GM23338 (cell line): ENCODE measurements at regions not wholly inside any gene's neighbourhood (a gene's known extent, or its start where the extent isn't known, plus 50 kb on each side); places are given as distances from the start of the nearest gene placed in this dataset.

Experiments used
- ATAC-seq: fragments of 200-7000 bp; cut with Tn5 transposase; 3 replicates; pipeline ENCODE4 v1.9.1; 2020
- DNase-seq: peaks from one replicate; pipeline ENCODE4 v3.0.0-alpha.2; 2015; ENCODE audit warnings: low spot score
- H2AFZ ChIP-seq: fragments of 200-600 bp; sonication (generic); 2 replicates; pipeline ENCODE4 v1.8.0; 2016; ENCODE audit warnings: antibody characterized with exemption, mild to moderate bottlenecking, moderate library complexity
- H3F3A ChIP-seq: fragments of 200-600 bp; sonication (generic); replicated peaks from 2 replicates; pipeline ENCODE4 v1.8.0; 2017; ENCODE audit warnings: antibody characterized with exemption, mixed run types, low read depth
- H3K27ac ChIP-seq: fragments of 200-600 bp; sonication (generic); 2 replicates; pipeline ENCODE4 v1.6.1; 2016; ENCODE audit warnings: low read depth
- H3K27me3 ChIP-seq: fragments of 200-600 bp; sonication (generic); 2 replicates; pipeline ENCODE4 v1.8.0; 2016; ENCODE audit warnings: mild to moderate bottlenecking, mixed run types, moderate library complexity; ENCODE audit not compliant: insufficient read depth
- H3K36me3 ChIP-seq: fragments of 200-600 bp; sonication (generic); 2 replicates; pipeline ENCODE4 v1.8.0; 2016; ENCODE audit warnings: mild to moderate bottlenecking; ENCODE audit not compliant: insufficient read depth
- H3K4me1 ChIP-seq: fragments of 200-600 bp; sonication (generic); 2 replicates; pipeline ENCODE4 v1.8.0; 2016; ENCODE audit warnings: mild to moderate bottlenecking, moderate library complexity; ENCODE audit not compliant: insufficient read depth
- H3K4me2 ChIP-seq: fragments of 200-600 bp; sonication (generic); 2 replicates; pipeline ENCODE4 v1.7.1; 2017; ENCODE audit warnings: mixed run types
- H3K4me3 ChIP-seq: fragments of 200-600 bp; sonication (generic); 2 replicates; pipeline ENCODE4 v1.6.1; 2016; ENCODE audit warnings: mixed run types
- H3K79me2 ChIP-seq: fragments of 200-600 bp; sonication (generic); replicated peaks from 2 replicates; pipeline ENCODE4 v1.8.0; 2017; ENCODE audit warnings: mild to moderate bottlenecking; ENCODE audit not compliant: insufficient read depth
- H3K9me2 ChIP-seq: fragments of 200-600 bp; sonication (generic); 2 replicates; pipeline ENCODE4 v1.8.0; 2017; ENCODE audit not compliant: insufficient read depth
- H4K20me1 ChIP-seq: fragments of 200-600 bp; sonication (generic); replicated peaks from 2 replicates; pipeline ENCODE4 v1.8.0; 2017; ENCODE audit warnings: mild to moderate bottlenecking; ENCODE audit not compliant: insufficient read depth
- H3K27ac Mint-ChIP-seq: 2 replicates; pipeline ENCODE4 v1.8.0; 2020; ENCODE audit warnings: inconsistent platforms, mild to moderate bottlenecking, moderate library complexity, mixed read lengths
- H3K27me3 Mint-ChIP-seq: 3 replicates; pipeline ENCODE4 v1.8.0; 2022; ENCODE audit warnings: low read depth, mild to moderate bottlenecking, moderate library complexity, mixed read lengths, inconsistent platforms; ENCODE audit not compliant: insufficient read depth, poor library complexity
- H3K36me3 Mint-ChIP-seq: 3 replicates; pipeline ENCODE4 v1.8.0; 2021; ENCODE audit warnings: low read depth, mild to moderate bottlenecking, inconsistent platforms, moderate library complexity, mixed read lengths
- H3K4me1 Mint-ChIP-seq: 3 replicates; pipeline ENCODE4 v1.8.0; 2020; ENCODE audit warnings: mild to moderate bottlenecking, inconsistent platforms, mixed read lengths
- H3K4me3 Mint-ChIP-seq: 3 replicates; pipeline ENCODE4 v1.8.0; 2021; ENCODE audit warnings: moderate library complexity, mild to moderate bottlenecking, inconsistent platforms, mixed read lengths
- H3K9me3 Mint-ChIP-seq: 3 replicates; pipeline ENCODE4 v1.8.0; 2020; ENCODE audit warnings: moderate library complexity, mild to moderate bottlenecking, inconsistent platforms, mixed read lengths
- CREB1 ChIP-seq: fragments of 250-450 bp; sonication (Bioruptor Pico); IDR thresholded peaks from 2 replicates; pipeline ENCODE4 v1.5.0; 2020; ENCODE audit warnings: low read depth, mild to moderate bottlenecking, moderate library complexity
- CTCF ChIP-seq, 2 experiments: fragments of 200-600 bp in 1 of 2; sonication (generic) in 1 of 2; conservative IDR thresholded peaks; 2 replicates each; pipeline versions ENCODE4 v1.5.1 to v1.6.1; 2016 to 2017; ENCODE audit warnings: antibody characterized with exemption in 2 of 2, low read depth in 2 of 2, mild to moderate bottlenecking in 2 of 2, moderate library complexity in 1 of 2
- ETS1 ChIP-seq: IDR thresholded peaks from 2 replicates; pipeline ENCODE4 v1.6.1; 2016; ENCODE audit warnings: antibody characterized with exemption
- EZH2phosphoT487 ChIP-seq: fragments of 200-600 bp; sonication (generic); IDR thresholded peaks from one replicate; pipeline ENCODE4 v1.8.1; 2018; ENCODE audit warnings: antibody characterized with exemption; ENCODE audit not compliant: unreplicated experiment
- NANOG ChIP-seq: IDR thresholded peaks from 2 replicates; pipeline ENCODE4 v1.6.1; 2016; ENCODE audit warnings: antibody characterized with exemption, borderline replicate concordance
- STAT1 ChIP-seq: IDR thresholded peaks from one replicate; pipeline ENCODE4 v1.6.1; 2016; ENCODE audit warnings: antibody characterized with exemption; ENCODE audit not compliant: unreplicated experiment
- TF ChIP-seq, protein P1 (sequence below): fragments of 250-450 bp; sonication (Bioruptor Pico); IDR thresholded peaks from 2 replicates; pipeline ENCODE4 v1.5.0; 2020; ENCODE audit warnings: mild to moderate bottlenecking, moderate library complexity

GRCh38 chr1:216855810-216856209 lies 132.6 kb upstream of the ESRRG start:
- Mint-ChIP-seq H3K4me1 (peaks cover 38% of the 10 kb centered on the region), H3K27me3 (no peaks in the 10 kb centered on the region), H3K9me3 (no peaks in the 10 kb centered on the region), H3K4me3 (no peak overlapping the region), H3K36me3 (no peaks in the 10 kb centered on the region), H3K27ac (peak overlapping the region; percentile 62)
- H3K4me2 ChIP-seq = peak overlapping the region; percentile 19; the same call in 1 of the 2 replicates
- no peak overlapping the region for H2AFZ ChIP-seq
- H4K20me1 ChIP-seq = no peaks in the 10 kb centered on the region
- H3K27me3 ChIP-seq = no peaks in the 10 kb centered on the region
- peak overlapping the region; percentile 72; the same call in 1 of the 2 replicates for H3K27ac ChIP-seq
- H3F3A ChIP-seq = no peaks in the 10 kb centered on the region
- peaks cover 27% of the 10 kb centered on the region for H3K4me1 ChIP-seq
- H3K36me3 ChIP-seq = no peaks in the 10 kb centered on the region
- TF ChIP-seq, protein P1, sequence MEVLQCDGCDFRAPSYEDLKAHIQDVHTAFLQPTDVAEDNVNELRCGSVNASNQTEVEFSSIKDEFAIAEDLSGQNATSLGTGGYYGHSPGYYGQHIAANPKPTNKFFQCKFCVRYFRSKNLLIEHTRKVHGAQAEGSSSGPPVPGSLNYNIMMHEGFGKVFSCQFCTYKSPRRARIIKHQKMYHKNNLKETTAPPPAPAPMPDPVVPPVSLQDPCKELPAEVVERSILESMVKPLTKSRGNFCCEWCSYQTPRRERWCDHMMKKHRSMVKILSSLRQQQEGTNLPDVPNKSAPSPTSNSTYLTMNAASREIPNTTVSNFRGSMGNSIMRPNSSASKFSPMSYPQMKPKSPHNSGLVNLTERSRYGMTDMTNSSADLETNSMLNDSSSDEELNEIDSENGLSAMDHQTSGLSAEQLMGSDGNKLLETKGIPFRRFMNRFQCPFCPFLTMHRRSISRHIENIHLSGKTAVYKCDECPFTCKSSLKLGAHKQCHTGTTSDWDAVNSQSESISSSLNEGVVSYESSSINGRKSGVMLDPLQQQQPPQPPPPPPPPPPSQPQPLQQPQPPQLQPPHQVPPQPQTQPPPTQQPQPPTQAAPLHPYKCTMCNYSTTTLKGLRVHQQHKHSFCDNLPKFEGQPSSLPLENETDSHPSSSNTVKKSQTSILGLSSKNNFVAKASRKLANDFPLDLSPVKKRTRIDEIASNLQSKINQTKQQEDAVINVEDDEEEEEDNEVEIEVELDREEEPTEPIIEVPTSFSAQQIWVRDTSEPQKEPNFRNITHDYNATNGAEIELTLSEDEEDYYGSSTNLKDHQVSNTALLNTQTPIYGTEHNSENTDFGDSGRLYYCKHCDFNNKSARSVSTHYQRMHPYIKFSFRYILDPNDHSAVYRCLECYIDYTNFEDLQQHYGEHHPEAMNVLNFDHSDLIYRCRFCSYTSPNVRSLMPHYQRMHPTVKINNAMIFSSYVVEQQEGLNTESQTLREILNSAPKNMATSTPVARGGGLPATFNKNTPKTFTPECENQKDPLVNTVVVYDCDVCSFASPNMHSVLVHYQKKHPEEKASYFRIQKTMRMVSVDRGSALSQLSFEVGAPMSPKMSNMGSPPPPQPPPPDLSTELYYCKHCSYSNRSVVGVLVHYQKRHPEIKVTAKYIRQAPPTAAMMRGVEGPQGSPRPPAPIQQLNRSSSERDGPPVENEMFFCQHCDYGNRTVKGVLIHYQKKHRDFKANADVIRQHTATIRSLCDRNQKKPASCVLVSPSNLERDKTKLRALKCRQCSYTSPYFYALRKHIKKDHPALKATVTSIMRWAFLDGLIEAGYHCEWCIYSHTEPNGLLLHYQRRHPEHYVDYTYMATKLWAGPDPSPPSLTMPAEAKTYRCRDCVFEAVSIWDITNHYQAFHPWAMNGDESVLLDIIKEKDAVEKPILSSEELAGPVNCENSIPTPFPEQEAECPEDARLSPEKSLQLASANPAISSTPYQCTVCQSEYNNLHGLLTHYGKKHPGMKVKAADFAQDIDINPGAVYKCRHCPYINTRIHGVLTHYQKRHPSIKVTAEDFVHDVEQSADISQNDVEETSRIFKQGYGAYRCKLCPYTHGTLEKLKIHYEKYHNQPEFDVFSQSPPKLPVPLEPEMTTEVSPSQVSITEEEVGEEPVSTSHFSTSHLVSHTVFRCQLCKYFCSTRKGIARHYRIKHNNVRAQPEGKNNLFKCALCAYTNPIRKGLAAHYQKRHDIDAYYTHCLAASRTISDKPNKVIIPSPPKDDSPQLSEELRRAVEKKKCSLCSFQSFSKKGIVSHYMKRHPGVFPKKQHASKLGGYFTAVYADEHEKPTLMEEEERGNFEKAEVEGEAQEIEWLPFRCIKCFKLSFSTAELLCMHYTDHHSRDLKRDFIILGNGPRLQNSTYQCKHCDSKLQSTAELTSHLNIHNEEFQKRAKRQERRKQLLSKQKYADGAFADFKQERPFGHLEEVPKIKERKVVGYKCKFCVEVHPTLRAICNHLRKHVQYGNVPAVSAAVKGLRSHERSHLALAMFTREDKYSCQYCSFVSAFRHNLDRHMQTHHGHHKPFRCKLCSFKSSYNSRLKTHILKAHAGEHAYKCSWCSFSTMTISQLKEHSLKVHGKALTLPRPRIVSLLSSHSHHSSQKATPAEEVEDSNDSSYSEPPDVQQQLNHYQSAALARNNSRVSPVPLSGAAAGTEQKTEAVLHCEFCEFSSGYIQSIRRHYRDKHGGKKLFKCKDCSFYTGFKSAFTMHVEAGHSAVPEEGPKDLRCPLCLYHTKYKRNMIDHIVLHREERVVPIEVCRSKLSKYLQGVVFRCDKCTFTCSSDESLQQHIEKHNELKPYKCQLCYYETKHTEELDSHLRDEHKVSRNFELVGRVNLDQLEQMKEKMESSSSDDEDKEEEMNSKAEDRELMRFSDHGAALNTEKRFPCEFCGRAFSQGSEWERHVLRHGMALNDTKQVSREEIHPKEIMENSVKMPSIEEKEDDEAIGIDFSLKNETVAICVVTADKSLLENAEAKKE (CRISPR knock-in tag) = no peak
- TF ChIP-seq CREB1 (no peak), NANOG (no peak), STAT1 (no peak), ETS1 (no peak), CTCF (conservative IDR thresholded peaks at IDR 0.05; ENCODE audit: low read depth in 2 of 2) (no peak), EZH2phosphoT487 (no peak)
- H3K4me3 ChIP-seq = no peak overlapping the region
- peak; percentile 12 for DNase-seq
- peak; percentile 59 for ATAC-seq
- H3K9me2 ChIP-seq = 0 out of 2 replicates have a peak, but pooled peaks cover 4% of the 10 kb centered on the region
- H3K79me2 ChIP-seq = no peaks in the 10 kb centered on the region
